K562 (cell line): ENCODE measurements at regions not wholly inside any gene's neighbourhood (a gene's known extent, or its start where the extent isn't known, plus 50 kb on each side); places are given as distances from the start of the nearest gene placed in this dataset.

Experiments
- ATAC-seq: fragments of 200-7000 bp; cut with Tn5 transposase; 3 replicates; pipeline ENCODE4 v1.9.1; 2020; ENCODE audit warnings: moderate library complexity
- BruUV-seq: library from RNA; stranded (reverse); fragments of 400-500 nt; replicated peaks from 2 replicates; lab custom pipeline; 2021; lab: Mats Ljungman, UMichigan
- CTCF ChIA-PET: fragments of 300-600 bp; formaldehyde crosslinking; extraction: SDS; loops from one replicate; lab custom pipeline; 2021; ENCODE audit warnings: low intra/inter-chr PET ratio; lab: Yijun Ruan, JAX
- POLR2A ChIA-PET: fragments of 300-600, 350-650 bp; sonication (Branson Sonifier 250); formaldehyde crosslinking; extraction: SDS; loops from one replicate; lab custom pipeline; 2021; ENCODE audit warnings: antibody characterized with exemption, inconsistent platforms; lab: Yijun Ruan, JAX
- DNase-seq, 4 experiments: peaks; one replicate each; pipeline versions ENCODE4 v3.0.0 to v3.0.0-alpha.2; 2011 to 2018; ENCODE audit warnings: low spot score in 3 of 4, mixed read lengths in 3 of 4; ENCODE audit errors: extremely low read depth in 1 of 4
- FAIRE-seq: peaks from 2 replicates; lab custom pipeline; 2011; peaks lifted over from hg19 to GRCh38; lab: Jason Lieb, UNC
- H2AFZ ChIP-seq: 2 replicates; pipeline ENCODE4 v1.6.0; 2011; ENCODE audit warnings: low read depth, low read length, control low read depth, inconsistent platforms
- H3K27ac ChIP-seq: fragments of 200-600 bp; 3 replicates; pipeline ENCODE4 v1.8.0; 2011; ENCODE audit warnings: low read depth, mild to moderate bottlenecking, control low read depth, inconsistent platforms, low read length, moderate library complexity, mixed read lengths; ENCODE audit errors: extremely low read depth
- H3K27me3 ChIP-seq, 2 experiments: fragments of 300-600 bp in 1 of 2; 2 replicates in 1 of 2; 3 replicates in 1 of 2; pipeline versions ENCODE4 v1.6.0 to v1.8.0; 2011; ENCODE audit warnings: inconsistent platforms in 2 of 2, low read length in 2 of 2, mild to moderate bottlenecking in 1 of 2, mixed read lengths in 1 of 2, moderate library complexity in 1 of 2; ENCODE audit not compliant: control insufficient read depth in 2 of 2, insufficient read depth in 2 of 2
- H3K36me3 ChIP-seq: fragments of 300-600 bp; 3 replicates; pipeline ENCODE4 v1.8.0; 2011; ENCODE audit warnings: mild to moderate bottlenecking, low read length, inconsistent platforms; ENCODE audit not compliant: control insufficient read depth, insufficient read depth
- H3K4me1 ChIP-seq, 2 experiments: fragments of 200-600 bp in 1 of 2; replicated peaks in 1 of 2; 2 replicates in 1 of 2; 3 replicates in 1 of 2; pipeline versions ENCODE4 v1.5.1 to v1.8.0; 2011; ENCODE audit warnings: inconsistent platforms in 2 of 2, low read length in 2 of 2, mild to moderate bottlenecking in 1 of 2, mixed read lengths in 1 of 2, moderate library complexity in 1 of 2; ENCODE audit not compliant: control insufficient read depth in 2 of 2, insufficient read depth in 2 of 2
- H3K4me2 ChIP-seq: 2 replicates; pipeline ENCODE4 v1.6.1; 2011; ENCODE audit warnings: low read length, control low read depth, inconsistent platforms, mixed read lengths; ENCODE audit not compliant: insufficient read depth
- H3K4me3 ChIP-seq: fragments of 200-600 bp; sonication (generic), shearing (Covaris generic); 2 replicates; pipeline ENCODE4 v1.5.1; 2016; ENCODE audit warnings: control low read depth, inconsistent platforms
- H3K79me2 ChIP-seq: fragments of 200-600 bp; 3 replicates; pipeline ENCODE4 v1.8.0; 2011; ENCODE audit warnings: low read length, inconsistent platforms; ENCODE audit not compliant: control insufficient read depth, insufficient read depth
- H3K9ac ChIP-seq, 2 experiments: 2 replicates each; pipeline versions ENCODE4 v1.6.0 to v1.6.1; 2011; ENCODE audit warnings: low read depth in 2 of 2, low read length in 2 of 2, control low read depth in 1 of 2, inconsistent platforms in 1 of 2, mild to moderate bottlenecking in 1 of 2, mixed read lengths in 1 of 2; ENCODE audit not compliant: insufficient read depth in 1 of 2
- H3K9me1 ChIP-seq: one replicate; pipeline ENCODE4 v1.6.0; 2011; ENCODE audit warnings: inconsistent platforms, mild to moderate bottlenecking, low read length, moderate library complexity; ENCODE audit not compliant: control insufficient read depth, insufficient read depth
- H3K9me3 ChIP-seq: replicated peaks from 2 replicates; pipeline ENCODE4 v1.5.1; 2011; ENCODE audit warnings: low read depth, low read length, inconsistent platforms; ENCODE audit not compliant: control insufficient read depth, insufficient read depth
- H4K20me1 ChIP-seq: replicated peaks from 2 replicates; pipeline ENCODE4 v1.6.1; 2011; ENCODE audit warnings: low read length, inconsistent platforms, mixed read lengths; ENCODE audit not compliant: control insufficient read depth, insufficient read depth
- RBFOX2 ChIP-seq: fragments of 200-400 bp; formaldehyde crosslinking; IDR thresholded peaks from 2 replicates; pipeline ENCODE4 v1.6.1; 2017; ENCODE audit warnings: low read depth, mild to moderate bottlenecking, low read length, moderate library complexity
- WGBS: fragments of 100-300 bp; shearing (Covaris generic); methylation state at CpG from one replicate; pipeline ENCODE4 v1.1.6; 2016; ENCODE audit warnings: low coverage, mixed read lengths; ENCODE audit not compliant: insufficient coverage; ENCODE audit errors: missing lambda C conversion rate; 5-methylcytosine and 5-hydroxymethylcytosine counted together
- in situ Hi-C: fragments of 300-500 bp; cut with MboI; formaldehyde crosslinking; loops from 4 replicates; pipeline ENCODE4 v1.15.0; 2018; ENCODE audit warnings: inconsistent platforms, mixed read lengths
- intact Hi-C: fragments of 100-400 bp; cut with micrococcal nuclease; formaldehyde crosslinking; loops from 2 replicates; pipeline ENCODE4 v1.14.2; 2022
- TF ChIP-seq, protein P1 (sequence below), 2 experiments: fragments of 450-650 bp; formaldehyde crosslinking in 1 of 2; IDR thresholded peaks; 2 replicates each; pipeline versions ENCODE4 v1.4.0 to v1.6.1; 2014 to 2020; ENCODE audit warnings: mild to moderate bottlenecking in 2 of 2, borderline replicate concordance in 1 of 2, low read depth in 1 of 2

DNA sequence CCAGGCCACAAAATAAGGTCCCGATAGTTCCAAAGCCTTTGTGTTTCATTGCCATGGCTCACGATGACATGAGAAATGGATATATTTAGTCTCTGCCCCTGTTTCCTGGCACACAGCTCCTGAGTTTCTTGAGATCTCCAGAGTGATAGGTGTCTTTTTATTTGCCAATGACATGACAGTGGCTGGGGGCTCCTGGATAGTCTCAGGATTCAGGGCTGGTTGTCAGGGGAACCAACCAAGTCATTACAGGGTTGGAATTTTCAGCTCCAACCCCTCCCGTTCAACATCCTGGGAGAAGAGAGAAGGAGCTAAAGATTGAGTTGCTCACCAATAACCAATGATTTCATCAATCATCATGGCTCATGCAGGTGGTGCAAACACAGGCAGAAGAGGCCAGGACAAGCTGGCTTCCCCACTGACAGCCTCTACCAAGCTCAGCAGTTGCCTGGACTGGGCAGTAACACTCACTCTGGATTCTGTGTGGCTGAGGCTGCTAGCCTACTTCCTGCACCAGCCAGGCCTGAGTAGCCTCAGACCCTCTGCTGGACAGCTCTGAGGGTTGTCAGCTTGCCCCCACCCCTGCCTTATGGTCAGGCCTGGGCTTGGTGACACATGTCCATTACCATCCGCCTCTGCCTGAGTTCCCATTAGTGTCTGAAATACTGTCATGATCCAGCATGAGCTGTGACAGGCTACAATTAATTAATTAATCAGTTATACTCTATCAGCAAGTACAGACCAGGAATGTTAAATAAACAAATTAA, 534.4 kb upstream of the CDH5 start:
- intact Hi-C loops (no loop called here), in situ Hi-C loops (no loop called here)
- Histone ChIP-seq H3K4me2 (no peak overlapping the region), H3K4me3 (no peak overlapping the region), H3K9me1 (no peaks in the 10 kb centered on the region), H3K27me3 (no peaks in the 10 kb centered on the region), H3K4me1 (peaks cover 0 to 2% of the 10 kb centered on the region in 2 experiments; a peak in 2 of 5 replicates), H3K9me3 (no peaks in the 10 kb centered on the region), H3K9ac (no peak overlapping the region), H3K27ac (no peak overlapping the region), H3K79me2 (no peaks in the 10 kb centered on the region), H2AFZ (no peak overlapping the region), H3K36me3 (no peaks in the 10 kb centered on the region), H4K20me1 (no peaks in the 10 kb centered on the region)
- no peak for TF ChIP-seq RBFOX2
- TF ChIP-seq, protein P1, sequence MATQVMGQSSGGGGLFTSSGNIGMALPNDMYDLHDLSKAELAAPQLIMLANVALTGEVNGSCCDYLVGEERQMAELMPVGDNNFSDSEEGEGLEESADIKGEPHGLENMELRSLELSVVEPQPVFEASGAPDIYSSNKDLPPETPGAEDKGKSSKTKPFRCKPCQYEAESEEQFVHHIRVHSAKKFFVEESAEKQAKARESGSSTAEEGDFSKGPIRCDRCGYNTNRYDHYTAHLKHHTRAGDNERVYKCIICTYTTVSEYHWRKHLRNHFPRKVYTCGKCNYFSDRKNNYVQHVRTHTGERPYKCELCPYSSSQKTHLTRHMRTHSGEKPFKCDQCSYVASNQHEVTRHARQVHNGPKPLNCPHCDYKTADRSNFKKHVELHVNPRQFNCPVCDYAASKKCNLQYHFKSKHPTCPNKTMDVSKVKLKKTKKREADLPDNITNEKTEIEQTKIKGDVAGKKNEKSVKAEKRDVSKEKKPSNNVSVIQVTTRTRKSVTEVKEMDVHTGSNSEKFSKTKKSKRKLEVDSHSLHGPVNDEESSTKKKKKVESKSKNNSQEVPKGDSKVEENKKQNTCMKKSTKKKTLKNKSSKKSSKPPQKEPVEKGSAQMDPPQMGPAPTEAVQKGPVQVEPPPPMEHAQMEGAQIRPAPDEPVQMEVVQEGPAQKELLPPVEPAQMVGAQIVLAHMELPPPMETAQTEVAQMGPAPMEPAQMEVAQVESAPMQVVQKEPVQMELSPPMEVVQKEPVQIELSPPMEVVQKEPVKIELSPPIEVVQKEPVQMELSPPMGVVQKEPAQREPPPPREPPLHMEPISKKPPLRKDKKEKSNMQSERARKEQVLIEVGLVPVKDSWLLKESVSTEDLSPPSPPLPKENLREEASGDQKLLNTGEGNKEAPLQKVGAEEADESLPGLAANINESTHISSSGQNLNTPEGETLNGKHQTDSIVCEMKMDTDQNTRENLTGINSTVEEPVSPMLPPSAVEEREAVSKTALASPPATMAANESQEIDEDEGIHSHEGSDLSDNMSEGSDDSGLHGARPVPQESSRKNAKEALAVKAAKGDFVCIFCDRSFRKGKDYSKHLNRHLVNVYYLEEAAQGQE (IDR thresholded peaks at IDR 0.05; ENCODE audit: borderline replicate concordance), result peak; percentile 29; the same call in 1 of the 2 replicates
- TF ChIP-seq, protein P1 (CRISPR knock-in tag; IDR thresholded peaks at IDR 0.05; ENCODE audit: low read depth), result no peak
- WGBS, result 34% methylated on average over 4 of the region's 4 CpGs
- no peak for DNase-seq
- ChIA-PET CTCF (no interaction called here), POLR2A (interaction anchor here (0.6 to 1.7 kb wide), 3 partner anchors 10 to 16 kb away, joined by 3 to 4 read pairs (median 4); no protein-coding TSS in a partner anchor)
- ATAC-seq, result peak; percentile 39; the same call in 2 of the 3 replicates
- no peak for FAIRE-seq
- no TSS peak for BruUV-seq
